Glutamatergic neuron (in vitro differentiated cells): ENCODE measurements at regions not wholly inside any gene's neighbourhood (a gene's known extent, or its start where the extent isn't known, plus 50 kb on each side); places are given as distances from the start of the nearest gene placed in this dataset.
"Not testable (repeated sequence)": the region's sequence is repeated elsewhere in the genome, so short reads cannot be mapped to it uniquely, and the experiment has no call there.

Source experiments
- DNase-seq: peaks from one replicate; pipeline ENCODE4 v3.0.0; 2022
- H3K27ac Mint-ChIP-seq: one replicate; pipeline ENCODE4 v1.8.0; 2020; ENCODE audit warnings: mild to moderate bottlenecking, mixed read lengths, inconsistent platforms; ENCODE audit not compliant: unreplicated experiment
- H3K27me3 Mint-ChIP-seq: one replicate; pipeline ENCODE4 v1.8.0; 2020; ENCODE audit warnings: mild to moderate bottlenecking, moderate library complexity, mixed read lengths, inconsistent platforms; ENCODE audit not compliant: unreplicated experiment
- H3K36me3 Mint-ChIP-seq: one replicate; pipeline ENCODE4 v1.8.0; 2020; ENCODE audit warnings: mild to moderate bottlenecking, mixed read lengths, inconsistent platforms; ENCODE audit not compliant: unreplicated experiment
- H3K4me1 Mint-ChIP-seq: one replicate; pipeline ENCODE4 v1.8.0; 2020; ENCODE audit warnings: mild to moderate bottlenecking, low read depth, mixed read lengths, inconsistent platforms; ENCODE audit not compliant: unreplicated experiment
- H3K4me3 Mint-ChIP-seq: one replicate; pipeline ENCODE4 v1.8.0; 2020; ENCODE audit warnings: mild to moderate bottlenecking, mixed read lengths, inconsistent platforms; ENCODE audit not compliant: unreplicated experiment
- H3K9me3 Mint-ChIP-seq: one replicate; pipeline ENCODE4 v1.8.0; 2020; ENCODE audit warnings: mild to moderate bottlenecking, moderate library complexity, mixed read lengths, inconsistent platforms; ENCODE audit not compliant: unreplicated experiment
- CTCF ChIP-seq: fragments of 200-600 bp; sonication (generic); IDR thresholded peaks from one replicate; pipeline ENCODE4 v1.5.0; 2021; ENCODE audit not compliant: partially characterized antibody, unreplicated experiment

- H3K27ac Mint-ChIP-seq: no peak overlapping the region
- H3K36me3 Mint-ChIP-seq: peaks cover 7% of the 10 kb centered on the region
- H3K4me3 Mint-ChIP-seq: no peak overlapping the region
- peaks cover 3% of the 10 kb centered on the region for H3K27me3 Mint-ChIP-seq
- no peak for DNase-seq
- no peaks in the 10 kb centered on the region for H3K4me1 Mint-ChIP-seq
- TF ChIP-seq CTCF: no peak
- peaks cover 2% of the 10 kb centered on the region for H3K9me3 Mint-ChIP-seq
Observed at GRCh38 chr5:174535669-174536068, 188.7 kb upstream of the MSX2 start.

- not testable (repeated sequence) for H3K4me1 Mint-ChIP-seq, H3K4me3 Mint-ChIP-seq, H3K27ac Mint-ChIP-seq, H3K36me3 Mint-ChIP-seq, H3K27me3 Mint-ChIP-seq, H3K9me3 Mint-ChIP-seq, DNase-seq
Observed at GRCh38 chr5:174539823-174540222, 184.6 kb upstream of the MSX2 start.

- no peak for DNase-seq
- Mint-ChIP-seq H3K36me3 (peaks cover 7% of the 10 kb centered on the region), H3K27me3 (peaks cover 2% of the 10 kb centered on the region), H3K27ac (no peak overlapping the region), H3K4me1 (no peaks in the 10 kb centered on the region), H3K4me3 (no peak overlapping the region), H3K9me3 (peaks cover 4% of the 10 kb centered on the region)
- no peak for TF ChIP-seq CTCF
Observed at GRCh38 chr5:174542037-174542436, 182.3 kb upstream of the MSX2 start.

- Mint-ChIP-seq H3K36me3 (peaks cover 7% of the 10 kb centered on the region), H3K27ac (no peak overlapping the region), H3K9me3 (peaks cover 4% of the 10 kb centered on the region), H3K4me1 (no peaks in the 10 kb centered on the region), H3K27me3 (peaks cover 2% of the 10 kb centered on the region), H3K4me3 (no peak overlapping the region)
- no peak for TF ChIP-seq CTCF
- no peak for DNase-seq
Observed at GRCh38 chr5:174542471-174542870, 181.9 kb upstream of the MSX2 start.

- Mint-ChIP-seq H3K36me3 (no peaks in the 10 kb centered on the region), H3K4me1 (peaks cover 2% of the 10 kb centered on the region), H3K27me3 (peaks cover 4% of the 10 kb centered on the region), H3K9me3 (peaks cover 2% of the 10 kb centered on the region), H3K27ac (no peak overlapping the region), H3K4me3 (no peak overlapping the region)
- no peak for TF ChIP-seq CTCF
- DNase-seq: no peak
Observed at GRCh38 chr5:174545926-174546325, 178.5 kb upstream of the MSX2 start.

- H3K9me3 Mint-ChIP-seq: peaks cover 3% of the 10 kb centered on the region
- DNase-seq: no peak
- peaks cover 11% of the 10 kb centered on the region for H3K4me1 Mint-ChIP-seq
- H3K27me3 Mint-ChIP-seq: peaks cover 2% of the 10 kb centered on the region
- H3K36me3 Mint-ChIP-seq: no peaks in the 10 kb centered on the region
- TF ChIP-seq CTCF: no peak
- H3K27ac Mint-ChIP-seq: no peak overlapping the region
- no peak overlapping the region for H3K4me3 Mint-ChIP-seq
Observed at GRCh38 chr5:174547814-174548213, 176.6 kb upstream of the MSX2 start.
